PC-9 (cell line): ENCODE measurements at regions not wholly inside any gene's neighbourhood (a gene's known extent, or its start where the extent isn't known, plus 50 kb on each side); places are given as distances from the start of the nearest gene placed in this dataset.

ENCODE experiments used
- BruUV-seq: library from RNA; stranded (reverse); fragments of 400-500 nt; replicated peaks from 2 replicates; lab custom pipeline; 2021; lab: Mats Ljungman, UMichigan
- CTCF ChIA-PET: fragments of 300-600 bp; sonication (Branson Sonifier 250); formaldehyde crosslinking; loops from one replicate; lab custom pipeline; 2022; ENCODE audit warnings: antibody characterized with exemption; lab: Charles Lee
- POLR2A ChIA-PET: fragments of 300-600 bp; sonication (Branson Sonifier 250); formaldehyde crosslinking; loops from one replicate; lab custom pipeline; 2022; ENCODE audit warnings: antibody characterized with exemption; ENCODE audit not compliant: unreplicated experiment; lab: Charles Lee
- DNase-seq, 2 experiments: peaks; one replicate each; pipeline versions ENCODE4 v3.0.0 to v3.0.0-alpha.2; 2015 to 2022; ENCODE audit warnings: mixed read lengths in 1 of 2
- H2AFZ ChIP-seq: fragments of 200-600 bp; sonication (generic); 2 replicates; pipeline ENCODE4 v1.8.1; 2017; ENCODE audit warnings: antibody characterized with exemption
- H3F3A ChIP-seq: fragments of 200-600 bp; sonication (generic); 2 replicates; pipeline ENCODE4 v1.8.1; 2017; ENCODE audit warnings: antibody characterized with exemption, mild to moderate bottlenecking, low read depth; ENCODE audit not compliant: insufficient read depth
- H3K27ac ChIP-seq: fragments of 200-600 bp; sonication (generic); 2 replicates; pipeline ENCODE4 v1.6.1; 2016; ENCODE audit warnings: mixed run types
- H3K27me3 ChIP-seq: fragments of 200-600 bp; sonication (generic); 2 replicates; pipeline ENCODE4 v1.6.1; 2016; ENCODE audit warnings: low read depth, mixed run types; ENCODE audit not compliant: insufficient read depth
- H3K36me3 ChIP-seq: fragments of 200-600 bp; sonication (generic); 2 replicates; pipeline ENCODE4 v1.6.1; 2016; ENCODE audit warnings: low read depth, mixed run types
- H3K4me1 ChIP-seq: fragments of 200-600 bp; sonication (generic); replicated peaks from 2 replicates; pipeline ENCODE4 v1.6.1; 2016; ENCODE audit warnings: mixed run types; ENCODE audit not compliant: insufficient read depth
- H3K4me2 ChIP-seq: fragments of 200-600 bp; sonication (generic); 2 replicates; pipeline ENCODE4 v1.6.1; 2017; ENCODE audit warnings: mixed run types
- H3K4me3 ChIP-seq: fragments of 200-600 bp; sonication (generic); 2 replicates; pipeline ENCODE4 v1.6.1; 2016; ENCODE audit warnings: mixed run types
- H3K79me2 ChIP-seq: fragments of 200-600 bp; sonication (generic); 2 replicates; pipeline ENCODE4 v1.6.1; 2017; ENCODE audit warnings: low read depth, mixed run types
- H3K9me2 ChIP-seq: fragments of 200-600 bp; sonication (generic); 2 replicates; pipeline ENCODE4 v1.8.1; 2017; ENCODE audit warnings: mild to moderate bottlenecking; ENCODE audit not compliant: insufficient read depth
- H3K9me3 ChIP-seq: fragments of 200-600 bp; sonication (generic); 2 replicates; pipeline ENCODE4 v1.8.1; 2016; ENCODE audit warnings: low read depth; ENCODE audit not compliant: insufficient read depth
- H4K20me1 ChIP-seq: fragments of 200-600 bp; sonication (generic); 2 replicates; pipeline ENCODE4 v1.8.1; 2017; ENCODE audit not compliant: insufficient read depth
- CTCF ChIP-seq: fragments of 200-600 bp; sonication (generic); conservative IDR thresholded peaks from 2 replicates; pipeline ENCODE4 v1.6.1; 2017; ENCODE audit warnings: mixed run types, antibody characterized with exemption, mild to moderate bottlenecking, moderate library complexity
- EZH2 ChIP-seq: fragments of 200-600 bp; sonication (generic); IDR thresholded peaks from 2 replicates; pipeline ENCODE4 v1.8.0; 2017; ENCODE audit warnings: antibody characterized with exemption, low read depth
- intact Hi-C: fragments of 100-400 bp; cut with micrococcal nuclease; formaldehyde crosslinking; loops from one replicate; pipeline ENCODE4 v1.10.0; 2022; ENCODE audit not compliant: unreplicated experiment

- Histone ChIP-seq H2AFZ (no peak overlapping the region), H3K36me3 (no peaks in the 10 kb centered on the region), H4K20me1 (no peaks in the 10 kb centered on the region), H3F3A (no peaks in the 10 kb centered on the region), H3K27ac (no peak overlapping the region), H3K27me3 (peaks cover 5% of the 10 kb centered on the region; the same call in 1 of the 2 replicates), H3K9me3 (no peaks in the 10 kb centered on the region), H3K79me2 (no peaks in the 10 kb centered on the region), H3K4me2 (no peak overlapping the region), H3K4me3 (no peak overlapping the region), H3K4me1 (no peaks in the 10 kb centered on the region), H3K9me2 (no peaks in the 10 kb centered on the region)
- ChIA-PET CTCF (no interaction called here), POLR2A (no interaction called here)
- no TSS peak for BruUV-seq
- intact Hi-C loops, result no loop called here
- TF ChIP-seq EZH2, result no peak
- TF ChIP-seq CTCF, result no peak
- no peak for DNase-seq
These were observed 507.1 kb upstream of the ID2 start for GRCh38 chr2:8174641-8175257.

DNA sequence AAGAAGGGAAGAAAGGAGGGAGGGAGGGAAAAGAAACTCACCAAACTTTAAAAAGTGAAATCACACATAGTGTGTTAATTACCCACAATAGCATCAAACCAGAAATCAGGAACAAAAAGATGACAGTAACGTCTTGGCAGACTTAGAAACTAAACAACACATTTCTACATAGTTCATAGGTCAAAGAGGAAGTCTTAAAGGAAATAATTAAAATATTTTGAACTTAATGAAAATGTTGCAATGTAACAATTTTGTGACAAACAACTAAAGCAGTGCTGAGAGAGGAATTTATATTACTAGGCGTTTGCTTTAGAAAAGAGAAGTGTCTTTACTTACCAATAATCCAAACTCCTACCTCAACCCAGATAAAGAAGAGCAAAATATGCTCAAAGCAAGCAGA, 505.0 kb upstream of the ID2 start:
- BruUV-seq, result no TSS peak

DNA sequence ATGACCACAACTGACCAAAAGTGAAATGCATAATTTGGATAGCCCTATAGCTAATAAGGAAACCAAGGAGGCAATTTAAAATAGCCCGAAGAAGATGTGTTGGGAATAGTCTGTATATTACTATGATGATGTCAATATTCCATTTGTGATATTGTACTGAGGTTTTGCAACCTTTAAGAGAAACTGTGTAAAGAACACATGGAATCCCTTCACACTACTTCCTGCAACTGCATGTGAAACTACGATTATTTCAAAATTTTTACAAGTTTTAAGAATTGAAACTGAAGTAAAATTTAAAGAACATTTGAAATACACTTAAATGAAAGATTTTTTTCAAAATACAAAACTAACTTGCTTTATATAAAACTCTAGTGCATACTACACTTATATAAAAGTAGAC, 504.3 kb upstream of the ID2 start:
- Histone ChIP-seq H3K4me2 (no peak overlapping the region), H3K27me3 (peaks cover 5% of the 10 kb centered on the region; the same call in 1 of the 2 replicates), H3K36me3 (no peaks in the 10 kb centered on the region), H3K9me3 (no peaks in the 10 kb centered on the region), H3K79me2 (no peaks in the 10 kb centered on the region), H3K4me3 (no peak overlapping the region), H3K27ac (no peak overlapping the region), H3F3A (no peaks in the 10 kb centered on the region), H3K9me2 (no peaks in the 10 kb centered on the region), H3K4me1 (no peaks in the 10 kb centered on the region), H4K20me1 (no peaks in the 10 kb centered on the region), H2AFZ (no peak overlapping the region)
- no peak for DNase-seq
- CTCF ChIA-PET, result interaction anchor here (0.6 kb wide), 1 partner anchor 19 kb away, joined by 6 read pairs; no protein-coding TSS in a partner anchor
- no TSS peak for BruUV-seq
- TF ChIP-seq EZH2 (no peak), CTCF (no peak)
- intact Hi-C loops, result no loop called here
- POLR2A ChIA-PET, result no interaction called here

More for the DNA sequence above, 505.0 kb upstream of the ID2 start:
- ChIA-PET CTCF (no interaction called here), POLR2A (no interaction called here)
- DNase-seq, result no peak
- H3K4me2 ChIP-seq, result no peak overlapping the region
- no peaks in the 10 kb centered on the region for H3K36me3 ChIP-seq
- peaks cover 5% of the 10 kb centered on the region; the same call in 1 of the 2 replicates for H3K27me3 ChIP-seq
- TF ChIP-seq EZH2 (no peak), CTCF (no peak)
- H3K9me2 ChIP-seq, result no peaks in the 10 kb centered on the region
- intact Hi-C loops, result no loop called here
- no peaks in the 10 kb centered on the region for H4K20me1 ChIP-seq
- H3K4me1 ChIP-seq, result no peaks in the 10 kb centered on the region
- no peak overlapping the region for H3K27ac ChIP-seq
- H2AFZ ChIP-seq, result no peak overlapping the region
- H3K79me2 ChIP-seq, result no peaks in the 10 kb centered on the region
- no peaks in the 10 kb centered on the region for H3K9me3 ChIP-seq
- no peak overlapping the region for H3K4me3 ChIP-seq
- no peaks in the 10 kb centered on the region for H3F3A ChIP-seq
